ENCODE measurements at regions not wholly inside any gene's neighbourhood (a gene's known extent, or its start where the extent isn't known, plus 50 kb on each side); places are given as distances from the start of the nearest gene placed in this dataset.
A peak's percentile ranks its signal among the peaks of the same experiment; 100 is the strongest.

- no peaks in the 10 kb centered on the region for H3K4me1 ChIP-seq (ENCODE audit: control insufficient read depth in 2 of 3, insufficient read depth in 2 of 3, low read depth in 1 of 3, low read length in 3 of 3)
- H3K27me3 ChIP-seq (ENCODE audit: control insufficient read depth, insufficient read depth, low read length): no peaks in the 10 kb centered on the region
- H3K36me3 ChIP-seq (ENCODE audit: control insufficient read depth in 2 of 3, insufficient read depth in 3 of 3, low read length in 3 of 3): no peaks in the 10 kb centered on the region
- no peak for DNase-seq
- FAIRE-seq: no peak
- no peak overlapping the region for H3K27ac ChIP-seq (ENCODE audit: low read depth in 2 of 2, low read length in 2 of 2)
- no peak for TF ChIP-seq CTCF (IDR thresholded peaks at IDR 0.05; ENCODE audit: borderline replicate concordance, extremely low read depth, insufficient read depth)
- H3K9ac ChIP-seq (ENCODE audit: low read length in 3 of 3): no peak overlapping the region
- intact Hi-C loops (cut with DNase I): no loop called here
- H3K9me3 ChIP-seq (ENCODE audit: control insufficient read depth in 2 of 3, insufficient read depth in 1 of 3, low read length in 3 of 3): no peaks in the 10 kb centered on the region
- no peak overlapping the region for H3K4me3 ChIP-seq (ENCODE audit: low read length in 3 of 3)
Observed at GRCh38 chr4:110675426-110675825, 52.5 kb upstream of the PITX2 start.

GRCh38 chr4:110676241-110676640 lies 53.4 kb upstream of the PITX2 start:
- H3K4me3 ChIP-seq (ENCODE audit: low read length in 3 of 3): no peak overlapping the region
- no peaks in the 10 kb centered on the region for H3K9me3 ChIP-seq (ENCODE audit: control insufficient read depth in 2 of 3, insufficient read depth in 1 of 3, low read length in 3 of 3)
- H3K4me1 ChIP-seq (ENCODE audit: control insufficient read depth in 2 of 3, insufficient read depth in 2 of 3, low read depth in 1 of 3, low read length in 3 of 3): no peaks in the 10 kb centered on the region
- no peak for FAIRE-seq
- intact Hi-C loops (cut with DNase I): no loop called here
- H3K27ac ChIP-seq (ENCODE audit: low read depth in 2 of 2, low read length in 2 of 2): no peak overlapping the region
- no peak for TF ChIP-seq CTCF (IDR thresholded peaks at IDR 0.05; ENCODE audit: borderline replicate concordance, extremely low read depth, insufficient read depth)
- no peak for DNase-seq
- no peak overlapping the region for H3K9ac ChIP-seq (ENCODE audit: low read length in 3 of 3)
- H3K27me3 ChIP-seq (ENCODE audit: control insufficient read depth, insufficient read depth, low read length): no peaks in the 10 kb centered on the region
- H3K36me3 ChIP-seq (ENCODE audit: control insufficient read depth in 2 of 3, insufficient read depth in 3 of 3, low read length in 3 of 3): no peaks in the 10 kb centered on the region

- Histone ChIP-seq H3K9ac (ENCODE audit: low read length in 3 of 3) (no peak overlapping the region), H3K27ac (ENCODE audit: low read depth in 2 of 2, low read length in 2 of 2) (no peak overlapping the region), H3K36me3 (ENCODE audit: control insufficient read depth in 2 of 3, insufficient read depth in 3 of 3, low read length in 3 of 3) (no peaks in the 10 kb centered on the region), H3K4me3 (ENCODE audit: low read length in 3 of 3) (no peak overlapping the region), H3K9me3 (ENCODE audit: control insufficient read depth in 2 of 3, insufficient read depth in 1 of 3, low read length in 3 of 3) (no peaks in the 10 kb centered on the region), H3K4me1 (ENCODE audit: control insufficient read depth in 2 of 3, insufficient read depth in 2 of 3, low read depth in 1 of 3, low read length in 3 of 3) (no peaks in the 10 kb centered on the region), H3K27me3 (ENCODE audit: control insufficient read depth, insufficient read depth, low read length) (no peaks in the 10 kb centered on the region)
- FAIRE-seq (no peak), DNase-seq (peak in 1 of 5 donors; percentile 3)
- TF ChIP-seq CTCF (IDR thresholded peaks at IDR 0.05; ENCODE audit: borderline replicate concordance, extremely low read depth, insufficient read depth): no peak
- intact Hi-C loops (cut with DNase I): no loop called here
Observed at GRCh38 chr4:110678517-110679227, 55.8 kb upstream of the PITX2 start.

- Histone ChIP-seq H3K27ac (ENCODE audit: low read depth in 2 of 2, low read length in 2 of 2) (no peak overlapping the region), H3K4me1 (ENCODE audit: control insufficient read depth in 2 of 3, insufficient read depth in 2 of 3, low read depth in 1 of 3, low read length in 3 of 3) (no peaks in the 10 kb centered on the region), H3K27me3 (ENCODE audit: control insufficient read depth, insufficient read depth, low read length) (no peaks in the 10 kb centered on the region), H3K9me3 (ENCODE audit: control insufficient read depth in 2 of 3, insufficient read depth in 1 of 3, low read length in 3 of 3) (no peaks in the 10 kb centered on the region), H3K36me3 (ENCODE audit: control insufficient read depth in 2 of 3, insufficient read depth in 3 of 3, low read length in 3 of 3) (no peaks in the 10 kb centered on the region), H3K4me3 (ENCODE audit: low read length in 3 of 3) (no peak overlapping the region), H3K9ac (ENCODE audit: low read length in 3 of 3) (no peak overlapping the region)
- TF ChIP-seq CTCF (IDR thresholded peaks at IDR 0.05; ENCODE audit: borderline replicate concordance, extremely low read depth, insufficient read depth): no peak
- no peak for FAIRE-seq
- DNase-seq: no peak
- intact Hi-C loops (cut with DNase I): no loop called here
Observed at GRCh38 chr4:110680265-110680664, 57.4 kb upstream of the PITX2 start.
